Ovary (tissue), 7 donors: ENCODE measurements at regions not wholly inside any gene's neighbourhood (a gene's known extent, or its start where the extent isn't known, plus 50 kb on each side); places are given as distances from the start of the nearest gene placed in this dataset.
"Not testable (repeated sequence)": the region's sequence is repeated elsewhere in the genome, so short reads cannot be mapped to it uniquely, and the experiment has no call there.

Experiments
- DNase-seq, 5 donors: peaks; one replicate each; pipeline ENCODE4 v3.0.0-alpha.2; 2019 to 2020
- H3K27ac ChIP-seq, 2 donors: fragments of 200-600 bp; one replicate each; pipeline versions ENCODE4 v1.5.1 to v1.8.0; 2019 to 2022
- H3K27me3 ChIP-seq: fragments of 200-600 bp; one replicate; pipeline ENCODE4 v1.8.0; 2022
- H3K36me3 ChIP-seq: fragments of 200-600 bp; sonication (generic); one replicate; pipeline ENCODE4 v1.5.1; 2019
- H3K4me1 ChIP-seq: one replicate; pipeline ENCODE4 v1.8.1; 2013; ENCODE audit warnings: mild to moderate bottlenecking, moderate library complexity; ENCODE audit not compliant: insufficient read depth
- H3K4me3 ChIP-seq: fragments of 200-600 bp; sonication (generic); one replicate; pipeline ENCODE4 v1.5.1; 2017
- H3K9me3 ChIP-seq, 2 donors: fragments of 200-600 bp in 1 of 2; sonication (generic) in 1 of 2; one replicate each; pipeline versions ENCODE4 v1.5.1 to v1.8.1; 2013 to 2019; ENCODE audit warnings: mild to moderate bottlenecking in 1 of 2, moderate library complexity in 1 of 2
- EP300 ChIP-seq: sonication (generic); formaldehyde crosslinking; IDR thresholded peaks from one replicate; pipeline ENCODE4 v1.6.1; 2017; ENCODE audit warnings: antibody characterized with exemption
- POLR2A ChIP-seq: fragments of 450-650 bp; IDR thresholded peaks from one replicate; pipeline ENCODE4 v1.6.1; 2017; ENCODE audit warnings: antibody characterized with exemption, mild to moderate bottlenecking, moderate library complexity
- WGBS, 3 donors: extraction: QIAGEN DNeasy Blood & Tissue Kit in 1 of 3; methylation state at CpG; one replicate each; pipeline versions ENCODE4 v1.1.5 to v1.1.7; 2013 to 2017; 5-methylcytosine and 5-hydroxymethylcytosine counted together
- intact Hi-C, 4 donors: fragments of 100-400 bp; cut with DNase I; formaldehyde crosslinking; loops; one replicate each; pipeline versions ENCODE4 v1.11.0 to v1.15.1; 2022 to 2023
- TF ChIP-seq, protein P1 (sequence below), 3 donors: fragments of 450-650 bp in 2 of 3; fragments of 200-600 bp in 1 of 3; IDR thresholded peaks; one replicate each; pipeline versions ENCODE4 v1.5.1 to v1.8.0; 2016 to 2022; ENCODE audit warnings: antibody characterized with exemption in 3 of 3, mild to moderate bottlenecking in 1 of 3
- donor health status: DM: no; HTN: no; CAD: no; lungs with moderate emphysema.
- donor health status: DM: no; HTN: no; CAD: no.
- donor health status: Bipolar disorder and iron deficiency.
- donor health status: DM: no; HTN: no; CAD: no.
- donor health status: DM: yes; HTN: yes; CAD: no.

DNA sequence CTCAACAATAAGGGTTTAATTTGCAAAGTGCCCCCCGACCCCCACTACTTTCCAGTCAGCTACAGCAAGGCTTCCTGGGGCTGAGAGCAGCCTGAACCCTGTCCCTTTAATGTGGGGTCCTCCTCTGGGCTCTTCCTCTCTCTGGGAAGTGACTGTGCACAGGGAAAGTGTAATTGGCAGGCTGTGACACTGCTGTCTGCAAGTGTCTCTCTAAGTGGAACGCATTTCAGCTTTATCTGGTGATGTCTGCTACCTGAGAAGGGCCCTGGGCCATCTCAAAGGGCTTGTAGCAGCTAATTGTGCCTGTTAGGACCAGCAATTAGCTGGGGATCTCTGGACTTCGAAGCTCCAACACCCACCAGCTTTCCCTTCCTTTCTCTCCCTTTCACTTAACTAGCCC is 406.6 kb downstream of the TSHZ3 start:
- H3K27me3 ChIP-seq, result no peaks in the 10 kb centered on the region
- no peaks in the 10 kb centered on the region for H3K9me3 ChIP-seq
- H3K27ac ChIP-seq, result no peak overlapping the region
- no peak for DNase-seq
- no peaks in the 10 kb centered on the region for H3K4me1 ChIP-seq
- 47 to 60% (median 48%) methylated on average over 3 of the region's 3 CpGs for WGBS, 3 donors
- no peaks in the 10 kb centered on the region for H3K36me3 ChIP-seq
- no peak overlapping the region for H3K4me3 ChIP-seq
- intact Hi-C loops, result no loop called here
- no peak for TF ChIP-seq POLR2A
- TF ChIP-seq EP300, result no peak
- TF ChIP-seq, protein P1, sequence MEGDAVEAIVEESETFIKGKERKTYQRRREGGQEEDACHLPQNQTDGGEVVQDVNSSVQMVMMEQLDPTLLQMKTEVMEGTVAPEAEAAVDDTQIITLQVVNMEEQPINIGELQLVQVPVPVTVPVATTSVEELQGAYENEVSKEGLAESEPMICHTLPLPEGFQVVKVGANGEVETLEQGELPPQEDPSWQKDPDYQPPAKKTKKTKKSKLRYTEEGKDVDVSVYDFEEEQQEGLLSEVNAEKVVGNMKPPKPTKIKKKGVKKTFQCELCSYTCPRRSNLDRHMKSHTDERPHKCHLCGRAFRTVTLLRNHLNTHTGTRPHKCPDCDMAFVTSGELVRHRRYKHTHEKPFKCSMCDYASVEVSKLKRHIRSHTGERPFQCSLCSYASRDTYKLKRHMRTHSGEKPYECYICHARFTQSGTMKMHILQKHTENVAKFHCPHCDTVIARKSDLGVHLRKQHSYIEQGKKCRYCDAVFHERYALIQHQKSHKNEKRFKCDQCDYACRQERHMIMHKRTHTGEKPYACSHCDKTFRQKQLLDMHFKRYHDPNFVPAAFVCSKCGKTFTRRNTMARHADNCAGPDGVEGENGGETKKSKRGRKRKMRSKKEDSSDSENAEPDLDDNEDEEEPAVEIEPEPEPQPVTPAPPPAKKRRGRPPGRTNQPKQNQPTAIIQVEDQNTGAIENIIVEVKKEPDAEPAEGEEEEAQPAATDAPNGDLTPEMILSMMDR (IDR thresholded peaks at IDR 0.05), result no peak

DNA sequence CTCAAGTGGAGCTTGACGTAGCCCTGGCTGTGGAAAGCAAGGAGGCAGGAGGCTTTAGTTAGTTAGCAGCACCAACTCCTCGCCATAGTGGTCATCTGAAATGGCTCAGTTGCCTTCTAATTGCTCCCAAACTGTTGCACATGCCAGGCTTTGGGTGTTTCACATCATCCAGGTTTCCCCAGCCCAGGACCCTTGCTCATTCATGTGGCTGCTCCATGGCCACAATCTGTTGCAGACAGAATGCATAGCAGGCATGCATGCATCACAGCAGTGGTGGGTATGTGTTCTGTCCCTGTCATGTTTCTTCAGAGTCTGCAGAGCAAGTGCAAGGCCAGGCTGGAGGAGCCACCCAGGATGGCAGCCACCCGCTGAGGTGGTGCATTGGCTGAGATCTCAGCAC is 407.6 kb downstream of the TSHZ3 start:
- Histone ChIP-seq H3K9me3 (no peaks in the 10 kb centered on the region), H3K4me1 (no peaks in the 10 kb centered on the region), H3K27me3 (no peaks in the 10 kb centered on the region), H3K27ac (no peak overlapping the region), H3K4me3 (no peak overlapping the region), H3K36me3 (no peaks in the 10 kb centered on the region)
- no peak for DNase-seq
- WGBS, 3 donors, result 55 to 80% (median 74%) methylated on average over 3 of the region's 3 CpGs
- TF ChIP-seq POLR2A (no peak), EP300 (no peak)
- TF ChIP-seq, protein P1 (IDR thresholded peaks at IDR 0.05), result no peak
- intact Hi-C loops, result no loop called here

DNA sequence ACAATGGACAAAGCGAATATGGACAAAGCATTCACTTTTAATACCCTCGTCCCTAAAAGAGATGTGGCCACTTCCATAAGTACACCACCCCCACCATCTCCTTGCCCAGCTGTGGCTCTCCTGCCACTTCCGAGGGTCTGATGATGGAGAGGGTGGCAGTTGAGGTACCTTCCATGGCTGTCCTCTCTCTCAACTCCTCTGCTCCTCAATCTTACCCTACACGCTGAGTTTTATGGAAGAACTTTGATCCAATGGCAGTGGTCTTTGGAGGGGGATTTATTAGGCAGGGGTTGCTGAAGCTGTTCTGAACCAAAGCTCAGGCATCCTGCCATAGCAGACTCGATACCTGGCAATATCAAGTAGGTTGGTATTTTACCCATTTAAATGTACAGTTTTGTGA is 413.0 kb downstream of the TSHZ3 start:
- H3K9me3 ChIP-seq, result no peaks in the 10 kb centered on the region
- no peaks in the 10 kb centered on the region for H3K36me3 ChIP-seq
- intact Hi-C loops, result no loop called here
- DNase-seq, result no peak
- no peaks in the 10 kb centered on the region for H3K4me1 ChIP-seq
- no peak overlapping the region for H3K4me3 ChIP-seq
- H3K27ac ChIP-seq, result no peak overlapping the region
- WGBS, 3 donors, result 84 to 96% (median 90%) methylated on average over 5 of the region's 5 CpGs
- TF ChIP-seq EP300 (no peak), POLR2A (no peak)
- TF ChIP-seq, protein P1 (IDR thresholded peaks at IDR 0.05), result no peak
- no peaks in the 10 kb centered on the region for H3K27me3 ChIP-seq

DNA sequence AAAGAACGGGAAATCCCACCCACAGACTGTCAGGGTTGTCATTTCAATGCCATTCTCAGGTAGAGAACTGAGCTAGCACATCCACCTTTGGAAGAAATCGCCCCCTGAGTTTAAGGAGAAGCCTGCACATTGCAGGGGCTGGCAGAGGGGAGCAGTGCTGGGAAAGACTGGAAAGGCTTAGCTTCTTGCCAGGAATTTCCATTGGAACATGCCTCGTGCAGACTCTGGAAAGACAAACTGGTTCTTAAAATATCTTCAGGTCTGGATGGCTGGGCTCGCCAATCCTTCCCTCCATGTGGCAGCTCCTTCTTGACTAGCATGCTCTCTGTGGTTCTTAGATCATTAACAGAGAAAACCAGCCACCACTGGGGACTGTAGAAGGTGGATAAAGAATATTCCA is 414.1 kb downstream of the TSHZ3 start:
- intact Hi-C loops, result no loop called here
- Histone ChIP-seq H3K27ac (no peak overlapping the region), H3K9me3 (no peaks in the 10 kb centered on the region), H3K27me3 (no peaks in the 10 kb centered on the region), H3K36me3 (no peaks in the 10 kb centered on the region), H3K4me1 (no peaks in the 10 kb centered on the region), H3K4me3 (no peak overlapping the region)
- 6 to 15% (median 12%) methylated on average over 4 of the region's 4 CpGs for WGBS, 3 donors
- no peak for DNase-seq
- TF ChIP-seq POLR2A, result no peak
- no peak for TF ChIP-seq EP300
- TF ChIP-seq, protein P1 (IDR thresholded peaks at IDR 0.05), result no peak

DNA sequence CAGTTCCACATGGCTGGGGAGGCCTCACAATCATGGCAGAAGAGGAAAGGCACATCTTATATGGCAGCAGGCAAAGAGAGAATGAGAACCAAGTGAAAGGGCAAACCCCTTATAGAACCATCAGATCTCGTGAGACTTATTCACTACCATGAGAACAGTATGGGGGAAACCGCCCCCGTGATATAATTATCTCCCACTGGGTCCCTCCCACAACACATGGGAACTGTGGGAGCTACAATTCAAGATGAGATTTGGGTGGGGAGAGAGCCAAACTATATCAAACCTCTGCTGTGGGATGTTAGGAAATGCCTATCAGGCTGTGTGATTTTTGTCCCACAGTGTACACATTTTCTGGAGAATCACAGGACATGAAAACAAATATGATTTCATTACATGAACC is 415.8 kb downstream of the TSHZ3 start:
- H3K4me1 ChIP-seq, H3K27ac ChIP-seq, intact Hi-C loops, DNase-seq, H3K9me3 ChIP-seq, H3K4me3 ChIP-seq, H3K36me3 ChIP-seq, H3K27me3 ChIP-seq: not testable (repeated sequence)
- WGBS, 3 donors, result 81 to 84% (median 84%) methylated on average over 3 of the region's 3 CpGs
